GM11168 (cell line): ENCODE measurements at regions not wholly inside any gene's neighbourhood (a gene's known extent, or its start where the extent isn't known, plus 50 kb on each side); places are given as distances from the start of the nearest gene placed in this dataset.
"Not testable (repeated sequence)": the region's sequence is repeated elsewhere in the genome, so short reads cannot be mapped to it uniquely, and the experiment has no call there.

Experiments
- in situ Hi-C: fragments of 300-500 bp; cut with MboI; formaldehyde crosslinking; loops from one replicate; pipeline ENCODE4 v1.12.0; 2022; ENCODE audit warnings: low sequenced_read_pairs; ENCODE audit not compliant: unreplicated experiment

DNA sequence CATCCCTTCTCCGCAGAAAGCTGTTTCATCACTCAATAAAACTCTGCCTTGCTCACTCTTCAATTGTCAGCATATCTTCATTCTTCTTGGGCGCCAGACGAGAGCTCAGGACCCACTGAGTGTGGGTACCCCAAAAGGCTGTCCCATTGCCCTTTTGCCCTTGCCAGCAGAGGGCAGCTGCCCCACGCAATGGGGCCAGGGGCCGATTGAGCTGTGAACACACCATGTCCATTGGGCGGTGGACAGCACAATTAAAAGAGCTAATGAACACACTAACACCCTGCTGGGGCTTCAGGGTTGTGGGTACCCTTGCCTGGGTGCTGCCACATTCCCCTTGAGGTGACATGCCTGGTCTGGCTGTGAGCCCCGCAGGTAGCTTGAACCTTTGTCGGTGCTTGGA is 487.2 kb upstream of the NUDT12 start:
- in situ Hi-C loops, result no loop called here

DNA sequence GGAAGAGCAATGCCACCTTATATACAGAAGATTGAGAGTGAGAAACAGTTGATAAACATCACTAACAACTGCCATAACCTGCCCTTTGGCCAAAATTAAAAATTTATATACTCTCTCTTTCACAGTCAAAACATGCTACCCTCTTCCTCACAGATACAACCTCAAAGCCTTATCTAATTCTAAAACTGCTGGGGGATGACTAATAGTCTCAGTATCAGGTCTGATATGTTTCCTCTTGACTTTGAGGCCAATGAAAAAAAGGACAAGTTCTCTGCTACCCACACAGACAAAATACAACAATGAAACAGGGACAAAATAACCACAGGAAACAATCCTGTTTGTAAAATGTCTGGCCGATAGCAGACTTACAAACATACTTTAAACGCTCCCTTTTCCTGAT is 485.6 kb upstream of the NUDT12 start:
- in situ Hi-C loops, result no loop called here

DNA sequence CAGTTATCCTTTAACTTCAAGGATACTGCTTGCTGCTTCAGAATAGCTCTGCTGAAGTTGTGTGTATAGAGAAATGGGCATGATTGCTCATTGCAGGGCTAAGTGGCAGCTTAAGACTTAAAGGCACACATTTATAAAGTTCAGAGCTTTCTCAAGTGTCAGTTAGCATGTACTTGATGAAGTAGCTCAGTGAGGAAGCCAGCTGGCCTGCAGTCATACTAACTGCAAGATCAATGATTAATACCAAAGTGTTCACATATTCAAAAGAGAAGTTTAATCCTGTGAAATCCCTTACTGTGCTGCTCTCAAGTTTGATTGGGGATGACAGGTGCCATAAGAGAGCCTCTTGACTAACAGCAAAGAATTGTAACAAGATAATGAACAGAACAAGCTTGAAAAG is 483.4 kb upstream of the NUDT12 start:
- in situ Hi-C loops, result no loop called here

DNA sequence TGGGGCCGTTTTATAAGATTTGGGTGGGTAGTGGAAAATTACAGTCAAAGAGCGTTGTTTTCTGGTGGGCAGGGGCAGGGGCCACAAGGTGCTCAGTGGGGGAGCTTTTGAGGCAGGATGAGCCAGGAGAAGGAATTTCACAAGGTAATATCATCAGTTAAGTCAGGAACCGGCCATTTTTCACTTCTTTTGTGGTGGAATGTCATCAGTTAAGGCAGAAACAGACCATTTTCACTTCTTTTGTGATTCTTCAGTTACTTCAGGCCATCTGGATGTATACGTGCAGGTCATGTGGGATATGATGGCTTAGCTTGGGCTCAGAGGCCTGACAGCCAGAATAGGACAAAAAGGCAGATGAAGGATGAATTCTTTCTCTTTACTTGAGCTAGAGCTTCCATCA is 477.3 kb upstream of the NUDT12 start:
- in situ Hi-C loops, result not testable (repeated sequence)

DNA sequence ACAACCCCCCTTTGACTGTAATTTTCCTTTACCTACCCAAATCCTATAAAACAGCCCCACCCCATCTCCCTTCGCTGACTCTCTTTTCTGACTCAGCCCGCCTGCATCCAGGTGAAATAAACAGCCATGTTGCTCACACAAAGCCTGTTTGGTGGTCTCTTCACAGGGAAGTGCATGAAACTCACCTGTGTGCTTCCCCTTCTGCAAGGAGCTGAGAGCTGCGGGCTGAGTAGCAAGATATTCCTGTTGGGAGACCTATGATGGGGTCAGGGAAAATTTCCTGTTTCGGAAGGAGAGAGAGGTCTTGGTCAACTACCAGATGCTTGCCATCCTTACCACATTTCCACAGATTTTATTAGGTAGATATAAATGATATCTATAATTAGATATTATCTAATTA is 474.5 kb upstream of the NUDT12 start:
- in situ Hi-C loops, result not testable (repeated sequence)

DNA sequence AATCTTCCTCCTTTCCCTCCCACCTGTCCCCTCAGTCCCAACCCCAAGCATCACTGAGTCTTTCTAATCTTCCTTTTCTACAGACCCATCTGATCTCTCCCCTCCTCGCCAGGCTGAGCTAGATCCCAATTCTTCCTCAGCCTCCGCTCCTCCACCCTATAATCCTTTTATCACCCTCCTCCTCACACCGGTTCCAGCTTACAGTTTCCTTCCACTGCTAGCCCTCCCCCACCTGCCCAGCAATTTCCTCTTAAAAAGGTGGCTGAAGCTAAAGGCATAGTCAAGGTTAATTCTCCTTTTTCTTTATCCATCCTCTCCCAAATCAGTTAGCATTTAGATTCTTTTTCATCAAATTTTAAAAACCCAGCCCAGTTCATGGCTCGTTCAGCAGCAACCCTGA is 470.6 kb upstream of the NUDT12 start:
- in situ Hi-C loops, result not testable (repeated sequence)

DNA sequence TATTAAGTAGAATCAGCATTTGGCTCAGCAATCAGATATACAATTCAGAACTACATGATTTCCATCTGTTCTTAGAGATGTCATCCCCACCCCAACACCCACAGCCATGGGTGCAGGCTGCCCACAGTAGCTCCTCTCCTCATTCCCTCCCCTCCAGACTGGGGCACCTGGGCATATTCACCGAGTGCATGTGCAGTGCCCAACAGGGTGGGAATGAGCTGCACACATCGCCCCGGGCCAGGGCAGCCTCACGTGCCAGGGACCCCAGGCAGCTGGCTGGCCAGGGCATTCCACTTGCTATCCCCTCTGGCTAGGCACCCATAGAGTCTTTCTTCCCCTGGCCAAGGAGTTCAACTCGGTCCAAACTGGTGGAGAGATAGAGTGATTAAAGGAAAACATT is 461.9 kb upstream of the NUDT12 start:
- in situ Hi-C loops, result no loop called here

DNA sequence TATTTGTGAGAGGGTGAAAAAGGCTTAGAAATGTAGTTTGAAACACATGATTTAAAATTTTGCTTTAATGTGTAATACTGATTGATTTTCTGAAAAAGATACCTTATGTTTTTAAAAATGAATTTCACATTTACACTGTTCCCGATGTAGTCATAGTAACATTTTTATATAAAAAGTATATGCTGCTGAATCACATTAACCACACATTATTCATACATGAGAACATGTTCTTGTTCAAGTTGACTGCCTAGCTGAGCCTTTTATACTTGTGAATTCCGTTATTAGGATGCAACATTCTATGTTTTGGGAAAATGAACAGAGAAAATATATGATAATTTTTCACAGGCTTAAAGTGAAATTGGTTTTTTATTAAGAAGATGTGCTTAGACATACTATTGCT is 461.1 kb upstream of the NUDT12 start:
- in situ Hi-C loops, result no loop called here

DNA sequence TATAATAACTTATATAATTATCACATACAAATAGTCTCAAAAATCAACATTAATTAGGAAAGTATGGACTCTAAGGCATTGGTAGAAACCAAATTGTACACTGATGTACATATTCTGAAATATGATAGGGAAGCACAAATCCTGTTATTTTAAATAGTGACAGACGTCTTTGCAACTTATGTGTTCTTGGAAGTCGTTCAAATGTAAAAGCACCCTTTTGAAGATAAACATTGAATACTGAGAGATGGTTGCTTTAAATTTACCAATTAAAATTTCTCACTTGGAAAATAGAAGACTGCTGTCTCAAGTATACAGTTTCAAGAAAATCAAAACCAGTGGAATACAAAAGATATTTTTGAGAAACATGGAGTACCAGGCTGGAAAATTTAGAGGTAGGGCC is 457.4 kb upstream of the NUDT12 start:
- in situ Hi-C loops, result no loop called here

DNA sequence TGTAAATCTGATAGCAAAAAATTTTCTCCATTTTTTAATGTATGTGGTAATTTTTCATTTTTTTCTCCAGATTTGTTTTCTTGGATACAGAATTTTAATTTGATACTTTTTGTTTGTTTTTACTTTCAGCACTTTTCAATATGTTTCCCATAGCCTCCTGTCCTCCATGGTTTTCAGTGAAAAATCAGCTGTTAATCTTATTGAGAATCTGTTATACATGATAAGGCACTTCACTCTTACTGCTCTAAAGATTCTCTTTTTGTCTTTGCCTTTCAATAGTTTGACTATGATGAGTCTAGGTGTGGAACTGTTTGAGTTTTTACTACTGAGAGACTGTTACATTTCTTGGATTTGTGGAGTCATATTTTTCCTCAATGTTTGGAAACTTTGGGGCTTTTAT is 455.7 kb upstream of the NUDT12 start:
- in situ Hi-C loops, result no loop called here

DNA sequence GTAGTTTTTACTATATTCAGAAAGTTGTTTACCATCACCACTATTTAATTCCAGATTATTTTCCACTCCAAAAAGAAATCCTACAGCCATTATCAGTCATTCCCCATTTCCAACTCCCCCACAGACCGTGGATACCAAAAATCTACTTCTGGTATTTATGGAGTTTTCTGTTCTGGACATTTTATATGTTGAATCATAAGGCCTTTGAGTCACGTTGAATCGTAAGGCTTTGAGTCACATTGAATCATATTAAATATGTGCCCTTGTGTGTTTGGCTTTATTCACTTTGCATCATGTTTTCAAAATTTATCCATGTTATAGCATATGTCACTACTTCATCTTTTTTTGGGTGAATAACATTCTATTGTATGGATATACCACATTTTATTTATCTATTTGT is 454.1 kb upstream of the NUDT12 start:
- in situ Hi-C loops, result no loop called here

DNA sequence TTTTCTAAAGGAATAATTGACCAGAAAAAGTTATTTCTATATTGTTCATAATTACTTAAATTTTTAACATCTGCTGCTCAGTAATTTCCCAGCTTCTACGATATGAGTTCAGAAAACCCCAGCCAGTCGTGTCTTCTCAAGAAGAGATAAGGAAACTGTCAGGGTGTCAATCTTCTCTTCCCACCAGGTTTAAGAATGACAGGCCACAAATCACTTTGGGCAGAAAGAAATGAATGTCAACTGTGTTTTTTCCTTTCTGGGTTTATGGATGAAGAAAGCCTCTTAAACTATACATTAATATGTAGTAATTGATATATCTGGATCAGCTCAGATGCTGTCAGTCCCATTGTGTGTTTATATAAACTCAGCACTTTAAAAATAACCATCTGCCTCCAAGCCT is 453.2 kb upstream of the NUDT12 start:
- in situ Hi-C loops, result no loop called here

DNA sequence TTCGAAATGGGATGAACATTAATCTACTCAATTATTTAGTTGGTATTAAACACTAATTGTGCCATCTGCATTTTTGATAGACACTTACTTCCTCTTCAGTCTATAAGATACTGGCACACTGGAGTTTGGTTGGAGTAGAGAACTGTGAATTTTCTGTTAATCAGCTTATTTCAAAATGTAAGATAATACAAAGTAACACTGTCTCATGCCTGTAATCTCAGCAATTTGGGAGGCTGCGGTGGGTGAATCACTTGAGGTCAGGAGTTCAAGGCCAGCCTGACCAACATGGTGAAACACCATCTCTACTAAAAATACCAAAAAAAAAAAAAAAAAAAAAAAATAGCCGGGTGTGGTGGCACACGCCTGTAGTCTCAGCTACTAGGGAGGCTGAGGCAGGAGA is 440.2 kb upstream of the NUDT12 start:
- in situ Hi-C loops, result not testable (repeated sequence)

DNA sequence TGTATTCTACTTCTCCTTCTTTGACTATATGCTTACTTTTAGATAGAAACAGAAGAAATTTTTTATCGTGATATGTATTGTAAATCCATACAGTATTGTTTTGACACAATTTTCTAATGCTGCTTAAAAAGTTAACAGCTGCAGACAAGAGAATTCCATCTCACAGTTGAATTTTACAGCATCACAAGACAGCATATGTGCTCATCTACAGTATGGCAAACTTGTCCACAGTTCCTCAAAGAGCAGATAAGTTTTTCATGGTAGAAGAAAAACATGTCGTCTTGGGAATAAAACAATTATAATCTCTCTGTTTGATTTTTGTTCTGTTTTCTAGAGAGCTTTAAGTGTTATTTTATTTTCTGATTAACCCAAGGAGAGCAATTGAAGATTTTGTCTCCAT is 438.5 kb upstream of the NUDT12 start:
- in situ Hi-C loops, result no loop called here

DNA sequence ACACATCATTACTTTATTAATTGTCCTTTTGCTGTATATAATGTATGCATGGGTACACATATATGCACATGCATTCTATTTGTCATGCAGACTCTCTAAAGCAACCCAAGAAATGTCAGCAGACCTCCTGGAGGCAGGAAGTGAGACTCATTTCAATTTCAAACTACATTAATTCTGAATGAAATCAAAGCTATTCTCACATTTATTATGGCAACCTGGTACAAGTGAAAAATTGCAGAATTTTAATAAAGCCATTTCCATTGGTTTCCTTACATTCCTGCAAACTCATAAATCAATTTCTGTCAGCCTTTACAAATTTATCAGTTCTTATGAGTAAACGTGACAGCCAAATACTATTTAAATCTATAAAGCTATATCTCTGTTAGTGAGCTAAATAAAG is 430.4 kb upstream of the NUDT12 start:
- in situ Hi-C loops, result no loop called here

DNA sequence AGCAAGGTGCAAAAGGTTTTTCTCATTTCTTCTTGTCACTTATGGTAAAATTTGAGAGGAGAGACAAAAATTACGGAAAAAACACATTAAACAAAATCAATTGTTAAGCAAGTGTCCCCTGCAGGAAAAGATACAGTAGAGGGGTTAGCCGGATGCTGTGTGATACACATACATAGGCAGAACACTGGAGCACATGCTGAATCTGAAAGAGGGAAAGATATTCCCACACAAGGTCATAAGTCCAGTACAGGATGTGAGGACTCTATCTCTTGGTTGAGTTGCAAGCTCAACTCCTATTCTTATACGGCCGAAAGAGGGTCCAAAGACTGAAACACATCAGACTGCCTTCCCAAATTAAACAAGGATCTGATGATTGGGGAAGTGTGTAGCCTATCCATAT is 427.5 kb upstream of the NUDT12 start:
- in situ Hi-C loops, result no loop called here

DNA sequence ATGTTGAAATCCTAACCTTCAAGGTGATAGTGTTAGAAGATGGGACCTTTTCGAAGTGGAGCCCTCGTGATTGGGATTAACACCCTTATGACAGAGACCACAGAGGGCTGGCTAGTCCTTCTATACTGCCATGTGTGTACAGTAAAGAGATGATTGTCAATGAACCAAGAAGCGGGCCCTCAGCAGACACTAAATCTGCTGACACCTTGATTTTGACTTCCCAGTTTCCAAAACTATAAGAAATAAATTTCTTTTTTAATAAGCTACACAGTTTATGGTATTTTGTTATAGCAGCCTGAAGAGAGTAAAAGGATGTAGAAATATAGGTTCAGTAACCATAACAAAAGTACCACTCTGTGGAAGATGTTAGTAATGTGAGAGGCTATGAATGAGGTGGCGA is 419.0 kb upstream of the NUDT12 start:
- in situ Hi-C loops, result no loop called here

DNA sequence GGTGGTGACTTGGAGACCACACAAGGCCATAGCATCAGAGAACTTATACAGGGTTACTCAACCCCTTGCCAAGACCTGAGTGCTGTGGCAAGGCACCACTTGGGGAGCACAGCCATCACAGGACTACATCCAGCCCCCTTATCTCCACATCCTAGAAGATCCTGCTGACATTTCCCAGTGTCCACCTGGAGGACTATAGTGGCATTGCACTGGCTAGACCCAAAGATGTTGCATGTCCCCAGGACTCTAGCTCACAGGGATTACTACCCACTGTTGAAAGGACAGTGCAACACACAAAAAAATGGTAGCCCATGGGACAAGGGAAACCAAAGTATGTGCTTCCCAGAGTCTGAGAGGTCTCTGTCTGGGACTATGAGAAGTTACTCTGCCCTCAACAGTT is 411.1 kb upstream of the NUDT12 start:
- in situ Hi-C loops, result no loop called here

DNA sequence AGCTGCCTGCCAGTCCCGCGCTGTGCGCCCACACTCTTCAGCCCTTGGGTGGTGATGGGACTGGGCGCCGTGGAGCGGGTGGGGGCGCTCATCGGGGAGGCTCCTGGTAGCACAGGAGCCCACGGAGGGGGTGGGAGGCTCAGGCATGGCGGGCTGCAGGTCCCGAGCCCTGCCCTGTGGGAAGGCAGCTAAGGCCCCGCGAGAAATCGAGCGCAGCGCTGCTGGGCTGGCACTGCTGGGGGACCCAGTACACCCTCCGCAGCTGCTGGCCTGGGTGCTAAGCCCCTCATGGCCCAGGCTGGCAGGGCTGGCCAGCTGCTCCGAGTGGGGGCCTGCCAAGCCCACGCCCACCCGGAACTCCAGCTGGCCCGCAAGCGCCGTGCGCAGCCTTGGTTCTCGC is 403.7 kb upstream of the NUDT12 start:
- in situ Hi-C loops, result not testable (repeated sequence)

DNA sequence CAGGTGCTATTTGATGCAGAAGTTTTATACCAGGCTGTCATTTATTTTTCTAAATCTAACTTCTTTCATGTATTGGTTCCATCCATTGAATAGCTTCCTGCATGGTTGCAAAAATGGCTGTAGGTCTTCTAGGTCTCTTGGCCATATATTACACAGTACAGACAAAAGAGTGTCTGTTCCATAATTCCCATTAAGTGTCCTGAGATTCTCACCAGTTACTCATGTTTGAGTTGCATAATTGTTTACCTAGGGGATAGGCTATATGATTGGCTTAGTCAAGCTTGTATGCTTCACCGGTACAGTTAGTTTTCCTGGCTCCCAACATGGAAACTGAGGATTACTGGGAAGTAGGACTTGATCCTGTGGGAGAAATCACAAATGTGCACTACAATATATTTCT is 399.4 kb upstream of the NUDT12 start:
- in situ Hi-C loops, result no loop called here

DNA sequence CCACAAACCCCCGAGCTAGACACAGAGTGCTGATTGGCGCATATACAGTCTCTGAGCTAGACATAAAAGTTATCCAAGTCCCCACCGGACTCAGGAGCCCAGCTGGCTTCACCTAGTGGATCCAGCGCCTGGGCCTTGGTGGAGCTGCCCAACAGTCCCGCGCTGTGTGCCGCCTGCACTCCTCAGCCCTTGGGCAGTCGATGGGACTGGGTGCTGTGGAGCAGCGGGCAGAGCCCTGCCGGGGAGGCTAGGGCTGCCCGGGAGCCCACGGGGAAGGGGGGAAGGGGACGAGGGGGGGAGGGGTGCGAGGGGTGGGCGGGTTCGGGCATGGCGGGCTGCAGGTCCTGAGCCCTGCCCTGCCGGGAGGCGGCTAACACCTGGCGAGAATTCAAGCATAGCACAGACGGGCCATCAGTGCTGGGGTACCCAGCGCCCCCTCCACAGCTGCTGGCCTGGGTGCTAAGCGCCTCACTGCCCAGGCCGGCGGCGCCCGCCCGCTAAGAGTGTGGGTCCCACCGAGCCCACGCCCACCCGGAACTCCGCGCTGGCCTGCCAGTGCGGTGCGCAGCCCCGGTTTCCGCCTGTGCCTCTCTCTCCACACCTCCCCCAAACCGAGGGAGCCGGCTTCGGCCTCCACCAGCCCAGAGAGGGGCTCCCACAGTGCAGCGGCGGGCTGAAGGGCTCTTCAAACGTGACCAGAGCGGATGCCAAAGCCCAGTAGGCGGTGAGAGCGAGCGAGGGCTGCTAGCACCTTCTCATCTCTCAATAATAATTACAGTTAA is 391.2 kb upstream of the NUDT12 start:
- in situ Hi-C loops, result no loop called here

DNA sequence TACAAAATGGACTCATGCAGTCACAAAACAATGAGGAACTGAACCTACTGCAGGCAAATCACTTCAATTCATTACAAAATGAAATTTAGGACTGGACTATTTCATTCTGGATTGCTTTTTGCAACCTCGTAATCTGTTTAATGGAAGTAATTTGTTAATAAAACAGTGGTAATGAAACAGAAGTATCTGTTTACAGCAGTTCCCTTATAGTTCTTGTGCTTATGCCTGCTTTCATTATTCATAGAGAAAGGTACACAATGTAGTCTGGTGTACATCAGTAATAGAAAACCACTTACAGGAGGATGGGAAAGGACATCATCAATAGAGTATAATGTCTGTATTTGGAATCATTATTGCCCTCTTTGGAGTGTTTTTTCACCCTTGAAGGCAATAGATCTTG is 389.2 kb upstream of the NUDT12 start:
- in situ Hi-C loops, result no loop called here

DNA sequence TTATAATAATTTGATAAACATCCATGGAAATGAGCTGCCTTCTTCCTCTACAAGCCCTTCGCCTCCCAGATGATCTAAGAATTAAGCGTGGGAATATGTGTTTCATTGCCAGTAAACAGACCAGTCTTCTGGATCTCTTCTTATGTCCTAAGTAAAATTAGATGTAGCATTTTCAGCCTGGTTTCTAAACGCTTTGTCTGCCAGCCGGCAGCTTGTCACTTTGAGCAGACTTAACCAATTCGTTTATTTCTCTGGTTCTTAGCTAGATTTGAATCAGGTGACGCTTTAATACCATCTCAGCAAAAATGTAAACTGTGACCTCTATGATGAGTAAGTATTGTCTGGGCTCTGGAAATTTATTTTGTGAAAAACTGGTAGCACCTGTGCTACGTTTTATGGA is 380.6 kb upstream of the NUDT12 start:
- in situ Hi-C loops, result no loop called here
